ENCODE measurements at regions not wholly inside any gene's neighbourhood (a gene's known extent, or its start where the extent isn't known, plus 50 kb on each side); places are given as distances from the start of the nearest gene placed in this dataset.

GRCh38 chr4:1517592-1518411 lies 111.6 kb upstream of the NKX1-1 start:
- no peak for TF ChIP-seq CTCF (IDR thresholded peaks at IDR 0.05)
- no peak for TF ChIP-seq EP300 (IDR thresholded peaks at IDR 0.05)
- no peak for TF ChIP-seq POLR2A (IDR thresholded peaks at IDR 0.05)
- TF ChIP-seq POLR2AphosphoS5 (IDR thresholded peaks at IDR 0.05): no peak
